OCI-LY1 (cell line): ENCODE measurements at regions not wholly inside any gene's neighbourhood (a gene's known extent, or its start where the extent isn't known, plus 50 kb on each side); places are given as distances from the start of the nearest gene placed in this dataset.

Experiments used
- H2AFZ ChIP-seq: fragments of 200-600 bp; sonication (generic), shearing (Covaris generic); 2 replicates; pipeline ENCODE4 v1.6.0; 2014; ENCODE audit warnings: antibody characterized with exemption, mild to moderate bottlenecking, low read length
- H3F3A ChIP-seq: fragments of 200-600 bp; sonication (generic), shearing (Covaris generic); 2 replicates; pipeline ENCODE4 v1.6.0; 2014; ENCODE audit warnings: mild to moderate bottlenecking, antibody characterized with exemption, low read length, moderate library complexity; ENCODE audit not compliant: insufficient read depth
- H3K27ac ChIP-seq: fragments of 200-600 bp; sonication (generic); 2 replicates; pipeline ENCODE4 v1.5.1; 2014; ENCODE audit warnings: low read length, mixed run types, mild to moderate bottlenecking, low read depth; ENCODE audit not compliant: poor library complexity, severe bottlenecking
- H3K27me3 ChIP-seq: fragments of 200-600 bp; sonication (generic); 2 replicates; pipeline ENCODE4 v1.6.0; 2014; ENCODE audit warnings: antibody characterized with exemption, mild to moderate bottlenecking, low read length, moderate library complexity; ENCODE audit not compliant: insufficient read depth
- H3K36me3 ChIP-seq: fragments of 200-600 bp; sonication (generic); 2 replicates; pipeline ENCODE4 v1.6.1; 2014; ENCODE audit warnings: mild to moderate bottlenecking, antibody characterized with exemption, low read length, moderate library complexity, mixed read lengths; ENCODE audit not compliant: insufficient read depth
- H3K4me1 ChIP-seq: fragments of 200-600 bp; sonication (generic); 2 replicates; pipeline ENCODE4 v1.5.1; 2014; ENCODE audit warnings: mild to moderate bottlenecking, low read length, moderate library complexity; ENCODE audit not compliant: insufficient read depth, severe bottlenecking
- H3K4me2 ChIP-seq: fragments of 200-600 bp; sonication (generic), shearing (Covaris generic); 2 replicates; pipeline ENCODE4 v1.6.1; 2014; ENCODE audit warnings: low read length
- H3K4me3 ChIP-seq: fragments of 200-600 bp; sonication (generic); 2 replicates; pipeline ENCODE4 v1.5.1; 2014; ENCODE audit warnings: low read length, low read depth, mild to moderate bottlenecking, mixed read lengths; ENCODE audit not compliant: poor library complexity, severe bottlenecking
- H3K79me2 ChIP-seq: fragments of 200-600 bp; shearing (Covaris generic); 2 replicates; pipeline ENCODE4 v1.6.1; 2016; ENCODE audit warnings: mixed run types, low read length, mixed read lengths; ENCODE audit not compliant: insufficient read depth
- H3K9ac ChIP-seq: fragments of 200-600 bp; sonication (generic), shearing (Covaris generic); 2 replicates; pipeline ENCODE4 v1.6.1; 2014; ENCODE audit warnings: mild to moderate bottlenecking, low read length, mixed read lengths
- H3K9me2 ChIP-seq: fragments of 200-600 bp; sonication (generic), shearing (Covaris generic); 2 replicates; pipeline ENCODE4 v1.6.1; 2014; ENCODE audit warnings: low read depth, mild to moderate bottlenecking, low read length, mixed read lengths
- H3K9me3 ChIP-seq: fragments of 200-600 bp; shearing (Covaris generic); 2 replicates; pipeline ENCODE4 v1.6.1; 2014; ENCODE audit warnings: low read length, mixed read lengths
- H4K20me1 ChIP-seq: fragments of 200-600 bp; sonication (generic), shearing (Covaris generic); 2 replicates; pipeline ENCODE4 v1.6.0; 2016; ENCODE audit warnings: mild to moderate bottlenecking, low read length; ENCODE audit not compliant: insufficient read depth
- EZH2 ChIP-seq: fragments of 200-600 bp; sonication (generic), shearing (Covaris generic); IDR thresholded peaks from 2 replicates; pipeline ENCODE4 v1.8.0; 2017; ENCODE audit warnings: borderline replicate concordance, mixed run types, mild to moderate bottlenecking, antibody characterized with exemption, low read length, moderate library complexity, mixed read lengths
- TF ChIP-seq, protein P1 (sequence below): fragments of 200-600 bp; sonication (generic), shearing (Covaris generic); IDR thresholded peaks from 2 replicates; pipeline ENCODE4 v1.5.1; 2017; ENCODE audit warnings: mild to moderate bottlenecking, antibody characterized with exemption, low read length, moderate library complexity, mixed read lengths

DNA sequence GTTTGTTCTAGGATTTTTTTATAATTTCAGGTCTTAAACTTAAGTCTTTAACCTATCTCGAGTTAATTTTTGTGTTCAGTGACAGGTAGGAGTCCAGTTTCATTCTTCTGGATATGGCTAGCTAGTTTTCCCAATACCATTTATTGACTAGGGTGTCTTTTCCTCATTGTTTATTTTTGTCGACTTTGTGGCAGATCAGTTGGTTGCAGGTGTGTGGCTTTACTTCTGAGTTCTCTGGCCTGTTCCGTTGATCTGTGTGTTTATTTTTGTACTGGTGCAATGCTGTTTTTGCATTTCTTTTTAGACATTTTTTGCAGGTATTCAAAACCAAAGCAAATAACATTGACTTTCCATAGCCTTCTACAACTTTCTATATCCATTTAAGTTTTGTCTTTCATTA lies 121.7 kb downstream of the ETNK1 start:
- no peaks in the 10 kb centered on the region for H3K9me2 ChIP-seq
- H3F3A ChIP-seq = no peaks in the 10 kb centered on the region
- H3K4me2 ChIP-seq = no peak overlapping the region
- H3K79me2 ChIP-seq = no peaks in the 10 kb centered on the region
- no peak overlapping the region for H2AFZ ChIP-seq
- no peaks in the 10 kb centered on the region for H4K20me1 ChIP-seq
- H3K4me3 ChIP-seq = no peak overlapping the region
- no peak overlapping the region for H3K27ac ChIP-seq
- no peaks in the 10 kb centered on the region for H3K36me3 ChIP-seq
- H3K9ac ChIP-seq = no peak overlapping the region
- no peak for TF ChIP-seq EZH2
- TF ChIP-seq, protein P1, sequence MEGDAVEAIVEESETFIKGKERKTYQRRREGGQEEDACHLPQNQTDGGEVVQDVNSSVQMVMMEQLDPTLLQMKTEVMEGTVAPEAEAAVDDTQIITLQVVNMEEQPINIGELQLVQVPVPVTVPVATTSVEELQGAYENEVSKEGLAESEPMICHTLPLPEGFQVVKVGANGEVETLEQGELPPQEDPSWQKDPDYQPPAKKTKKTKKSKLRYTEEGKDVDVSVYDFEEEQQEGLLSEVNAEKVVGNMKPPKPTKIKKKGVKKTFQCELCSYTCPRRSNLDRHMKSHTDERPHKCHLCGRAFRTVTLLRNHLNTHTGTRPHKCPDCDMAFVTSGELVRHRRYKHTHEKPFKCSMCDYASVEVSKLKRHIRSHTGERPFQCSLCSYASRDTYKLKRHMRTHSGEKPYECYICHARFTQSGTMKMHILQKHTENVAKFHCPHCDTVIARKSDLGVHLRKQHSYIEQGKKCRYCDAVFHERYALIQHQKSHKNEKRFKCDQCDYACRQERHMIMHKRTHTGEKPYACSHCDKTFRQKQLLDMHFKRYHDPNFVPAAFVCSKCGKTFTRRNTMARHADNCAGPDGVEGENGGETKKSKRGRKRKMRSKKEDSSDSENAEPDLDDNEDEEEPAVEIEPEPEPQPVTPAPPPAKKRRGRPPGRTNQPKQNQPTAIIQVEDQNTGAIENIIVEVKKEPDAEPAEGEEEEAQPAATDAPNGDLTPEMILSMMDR = no peak
- no peaks in the 10 kb centered on the region for H3K4me1 ChIP-seq
- no peaks in the 10 kb centered on the region for H3K27me3 ChIP-seq
- H3K9me3 ChIP-seq = no peaks in the 10 kb centered on the region

- Histone ChIP-seq H3F3A (no peaks in the 10 kb centered on the region), H3K27ac (no peak overlapping the region), H3K9ac (no peak overlapping the region), H3K79me2 (no peaks in the 10 kb centered on the region), H3K27me3 (no peaks in the 10 kb centered on the region), H3K9me3 (no peaks in the 10 kb centered on the region), H3K4me3 (no peak overlapping the region), H2AFZ (no peak overlapping the region), H3K36me3 (no peaks in the 10 kb centered on the region), H3K9me2 (no peaks in the 10 kb centered on the region), H3K4me2 (no peak overlapping the region), H3K4me1 (no peaks in the 10 kb centered on the region), H4K20me1 (no peaks in the 10 kb centered on the region)
- TF ChIP-seq EZH2 = no peak
- TF ChIP-seq, protein P1 = no peak
Observed at GRCh38 chr12:22755629-22756028, 130.7 kb downstream of the ETNK1 start.

- H3K9me2 ChIP-seq = no peaks in the 10 kb centered on the region
- H3K79me2 ChIP-seq = no peaks in the 10 kb centered on the region
- H3K4me1 ChIP-seq = no peaks in the 10 kb centered on the region
- H3K9ac ChIP-seq = no peak overlapping the region
- no peak overlapping the region for H2AFZ ChIP-seq
- H3K27me3 ChIP-seq = no peaks in the 10 kb centered on the region
- H3K27ac ChIP-seq = no peak overlapping the region
- no peaks in the 10 kb centered on the region for H4K20me1 ChIP-seq
- H3K9me3 ChIP-seq = no peaks in the 10 kb centered on the region
- TF ChIP-seq EZH2 = no peak
- TF ChIP-seq, protein P1 = no peak
- H3K36me3 ChIP-seq = no peaks in the 10 kb centered on the region
- H3K4me2 ChIP-seq = no peak overlapping the region
- no peaks in the 10 kb centered on the region for H3F3A ChIP-seq
- H3K4me3 ChIP-seq = no peak overlapping the region
Observed at GRCh38 chr12:22759769-22760674, 135.1 kb downstream of the ETNK1 start.
